DND-41 (cell line): ENCODE measurements at regions not wholly inside any gene's neighbourhood (a gene's known extent, or its start where the extent isn't known, plus 50 kb on each side); places are given as distances from the start of the nearest gene placed in this dataset.

Experiments used
- ATAC-seq: fragments of 200-7000 bp; cut with Tn5 transposase; 3 replicates; pipeline ENCODE4 v1.9.1; 2021; ENCODE audit warnings: low read depth; ENCODE audit not compliant: insufficient read depth
- DNase-seq: peaks from one replicate; pipeline ENCODE4 v3.0.0-alpha.2; 2020
- H2AFZ ChIP-seq: 2 replicates; pipeline ENCODE4 v1.6.0; 2012; ENCODE audit warnings: low read depth, low read length
- H3K27ac ChIP-seq: 2 replicates; pipeline ENCODE4 v1.5.1; 2012; ENCODE audit warnings: low read length, inconsistent platforms
- H3K27me3 ChIP-seq: fragments of 200-600 bp; sonication (generic); 2 replicates; pipeline ENCODE4 v1.6.0; 2012; ENCODE audit warnings: low read length, mild to moderate bottlenecking, inconsistent platforms; ENCODE audit not compliant: insufficient read depth, poor library complexity
- H3K36me3 ChIP-seq: 2 replicates; pipeline ENCODE4 v1.5.1; 2012; ENCODE audit warnings: low read length, inconsistent platforms; ENCODE audit not compliant: insufficient read depth
- H3K4me1 ChIP-seq: 2 replicates; pipeline ENCODE4 v1.5.1; 2012; ENCODE audit warnings: mild to moderate bottlenecking, low read length; ENCODE audit not compliant: insufficient read depth
- H3K4me2 ChIP-seq: 2 replicates; pipeline ENCODE4 v1.6.0; 2012; ENCODE audit warnings: mild to moderate bottlenecking, moderate library complexity, low read length, inconsistent platforms; ENCODE audit not compliant: insufficient read depth
- H3K4me3 ChIP-seq, 2 experiments: fragments of 200-600 bp in 1 of 2; shearing (Covaris generic) in 1 of 2; 2 replicates each; pipeline ENCODE4 v1.5.1; 2012 to 2016; ENCODE audit warnings: inconsistent platforms in 2 of 2, low read length in 2 of 2, mild to moderate bottlenecking in 2 of 2, low read depth in 1 of 2, moderate library complexity in 1 of 2
- H3K79me2 ChIP-seq: 2 replicates; pipeline ENCODE4 v1.6.0; 2012; ENCODE audit warnings: low read length, inconsistent platforms; ENCODE audit not compliant: insufficient read depth
- H3K9ac ChIP-seq: 2 replicates; pipeline ENCODE4 v1.6.0; 2012; ENCODE audit warnings: low read depth, mild to moderate bottlenecking, inconsistent platforms, low read length, moderate library complexity
- H3K9me3 ChIP-seq: 2 replicates; pipeline ENCODE4 v1.5.1; 2012; ENCODE audit warnings: low read length, moderate library complexity, mild to moderate bottlenecking, inconsistent platforms; ENCODE audit not compliant: insufficient read depth, severe bottlenecking
- H4K20me1 ChIP-seq: 2 replicates; pipeline ENCODE4 v1.6.0; 2012; ENCODE audit warnings: low read length; ENCODE audit not compliant: insufficient read depth
- EZH2 ChIP-seq: IDR thresholded peaks from 3 replicates; pipeline ENCODE4 v1.6.1; 2012; ENCODE audit warnings: borderline replicate concordance, low read depth, mild to moderate bottlenecking, moderate library complexity, low read length, inconsistent platforms; ENCODE audit not compliant: severe bottlenecking
- TF ChIP-seq, protein P1 (sequence below): IDR thresholded peaks from 2 replicates; pipeline ENCODE4 v1.5.1; 2012; ENCODE audit warnings: borderline replicate concordance, low read length, moderate library complexity, mild to moderate bottlenecking; ENCODE audit not compliant: poor library complexity, severe bottlenecking; ENCODE audit errors: extremely low read depth

DNA sequence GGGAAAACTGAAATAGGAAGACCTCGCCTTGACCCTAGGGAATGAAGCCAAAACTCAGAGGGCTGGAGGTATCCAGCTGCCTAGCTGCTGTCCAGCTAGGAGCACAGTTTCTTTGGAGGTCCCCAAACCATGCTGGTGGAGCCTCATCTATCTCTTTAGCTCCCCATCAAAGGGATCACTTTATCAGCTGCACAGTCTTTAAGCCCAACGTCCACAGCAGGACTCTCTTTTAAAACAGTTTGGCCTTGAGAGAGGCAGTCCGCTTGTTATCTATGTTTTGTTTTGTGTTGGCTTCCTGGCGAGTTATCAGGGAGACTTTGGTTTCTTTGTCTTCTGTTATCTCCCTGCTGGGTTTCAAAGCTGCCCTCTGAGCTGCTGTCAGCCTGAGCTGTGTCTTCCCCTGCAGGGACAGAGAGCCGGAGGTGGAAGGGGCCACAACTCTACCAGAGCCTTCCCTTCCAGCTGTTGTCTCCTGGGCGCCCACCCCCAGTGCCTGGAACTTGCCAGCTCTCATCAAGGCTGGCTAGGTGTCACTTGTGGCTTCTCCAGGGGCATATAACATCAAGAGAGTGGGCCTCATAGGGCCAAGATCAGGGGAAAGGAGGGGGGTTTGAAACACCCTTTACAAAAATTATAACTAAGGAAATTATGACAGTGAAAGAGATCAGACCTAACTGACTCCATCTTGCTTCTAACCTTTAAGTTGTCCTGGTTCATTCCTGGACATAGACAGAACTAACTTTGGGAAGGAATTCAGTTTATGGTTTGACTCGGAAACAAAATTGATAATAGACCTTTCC, 61.4 kb upstream of the C15orf39 start:
- TF ChIP-seq, protein P1, sequence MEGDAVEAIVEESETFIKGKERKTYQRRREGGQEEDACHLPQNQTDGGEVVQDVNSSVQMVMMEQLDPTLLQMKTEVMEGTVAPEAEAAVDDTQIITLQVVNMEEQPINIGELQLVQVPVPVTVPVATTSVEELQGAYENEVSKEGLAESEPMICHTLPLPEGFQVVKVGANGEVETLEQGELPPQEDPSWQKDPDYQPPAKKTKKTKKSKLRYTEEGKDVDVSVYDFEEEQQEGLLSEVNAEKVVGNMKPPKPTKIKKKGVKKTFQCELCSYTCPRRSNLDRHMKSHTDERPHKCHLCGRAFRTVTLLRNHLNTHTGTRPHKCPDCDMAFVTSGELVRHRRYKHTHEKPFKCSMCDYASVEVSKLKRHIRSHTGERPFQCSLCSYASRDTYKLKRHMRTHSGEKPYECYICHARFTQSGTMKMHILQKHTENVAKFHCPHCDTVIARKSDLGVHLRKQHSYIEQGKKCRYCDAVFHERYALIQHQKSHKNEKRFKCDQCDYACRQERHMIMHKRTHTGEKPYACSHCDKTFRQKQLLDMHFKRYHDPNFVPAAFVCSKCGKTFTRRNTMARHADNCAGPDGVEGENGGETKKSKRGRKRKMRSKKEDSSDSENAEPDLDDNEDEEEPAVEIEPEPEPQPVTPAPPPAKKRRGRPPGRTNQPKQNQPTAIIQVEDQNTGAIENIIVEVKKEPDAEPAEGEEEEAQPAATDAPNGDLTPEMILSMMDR = no peak
- TF ChIP-seq EZH2 = no peak
- peaks cover 33% of the 10 kb centered on the region for H3K9me3 ChIP-seq
- no peak overlapping the region for H3K4me2 ChIP-seq
- H2AFZ ChIP-seq = no peak overlapping the region
- ATAC-seq (no peak), DNase-seq (no peak)
- no peak overlapping the region for H3K27ac ChIP-seq
- no peaks in the 10 kb centered on the region for H3K79me2 ChIP-seq
- H3K36me3 ChIP-seq = no peaks in the 10 kb centered on the region
- H3K27me3 ChIP-seq = no peaks in the 10 kb centered on the region
- no peak overlapping the region for H3K9ac ChIP-seq
- H3K4me3 ChIP-seq = no peak overlapping the region
- H3K4me1 ChIP-seq = no peaks in the 10 kb centered on the region
- no peaks in the 10 kb centered on the region for H4K20me1 ChIP-seq

GRCh38 chr15:75142499-75142898, 59.2 kb upstream of the C15orf39 start:
- ATAC-seq = no peak
- Histone ChIP-seq H3K79me2 (no peaks in the 10 kb centered on the region), H3K27me3 (no peaks in the 10 kb centered on the region), H4K20me1 (no peaks in the 10 kb centered on the region), H3K27ac (no peak overlapping the region), H3K4me2 (no peak overlapping the region), H3K4me3 (no peak overlapping the region), H3K9ac (no peak overlapping the region), H3K9me3 (peaks cover 39% of the 10 kb centered on the region), H3K36me3 (no peaks in the 10 kb centered on the region), H2AFZ (no peak overlapping the region), H3K4me1 (no peaks in the 10 kb centered on the region)
- no peak for DNase-seq
- no peak for TF ChIP-seq EZH2
- TF ChIP-seq, protein P1 = no peak

- H3K9me3 ChIP-seq = peaks cover 39% of the 10 kb centered on the region
- H3K79me2 ChIP-seq = no peaks in the 10 kb centered on the region
- no peaks in the 10 kb centered on the region for H3K36me3 ChIP-seq
- TF ChIP-seq, protein P1 = no peak
- no peak for TF ChIP-seq EZH2
- H3K4me2 ChIP-seq = no peak overlapping the region
- H3K9ac ChIP-seq = no peak overlapping the region
- H3K4me3 ChIP-seq = no peak overlapping the region
- H2AFZ ChIP-seq = no peak overlapping the region
- no peaks in the 10 kb centered on the region for H4K20me1 ChIP-seq
- H3K4me1 ChIP-seq = no peaks in the 10 kb centered on the region
- no peaks in the 10 kb centered on the region for H3K27me3 ChIP-seq
- no peak overlapping the region for H3K27ac ChIP-seq
- DNase-seq (peak; percentile 13), ATAC-seq (no peak)
These were observed 57.8 kb upstream of the C15orf39 start for GRCh38 chr15:75143738-75144334.
